DMS53 (cell line): ENCODE measurements at regions not wholly inside any gene's neighbourhood (a gene's known extent, or its start where the extent isn't known, plus 50 kb on each side); places are given as distances from the start of the nearest gene placed in this dataset.
A peak's percentile ranks its signal among the peaks of the same experiment; 100 is the strongest.
"Not testable (repeated sequence)": the region's sequence is repeated elsewhere in the genome, so short reads cannot be mapped to it uniquely, and the experiment has no call there.

Source experiments
- DNase-seq: peaks from one replicate; lab custom pipeline; 2025; lab: John Stamatoyannopoulos, UW

- peak; percentile 89 for DNase-seq
Observed at GRCh38 chr2:174697255-174697654, 67.0 kb downstream of the CHRNA1 start.

- no peak for DNase-seq
Observed at GRCh38 chr2:174694920-174695319, 69.4 kb downstream of the CHRNA1 start.

GRCh38 chr2:174694196-174694878, 69.9 kb downstream of the CHRNA1 start:
- DNase-seq = no peak

GRCh38 chr2:174693344-174693743, 70.9 kb downstream of the CHRNA1 start:
- DNase-seq = no peak

- DNase-seq = no peak
Observed at GRCh38 chr2:174692256-174692919, 71.9 kb downstream of the CHRNA1 start.

- DNase-seq = no peak
Observed at GRCh38 chr2:174691201-174691779, 73.0 kb downstream of the CHRNA1 start.

- no peak for DNase-seq
Observed at GRCh38 chr2:174690026-174690425, 74.2 kb downstream of the CHRNA1 start.

- DNase-seq = peak; percentile 63
Observed at GRCh38 chr2:174688079-174688478, 76.2 kb downstream of the CHRNA1 start.

GRCh38 chr2:174686430-174686829, 77.8 kb downstream of the CHRNA1 start:
- no peak for DNase-seq

GRCh38 chr2:174683392-174683759, 80.9 kb downstream of the CHRNA1 start:
- peak; percentile 56 for DNase-seq

- peak; percentile 83 for DNase-seq
Observed at GRCh38 chr2:174682578-174683391, 81.5 kb downstream of the CHRNA1 start.

- peak; percentile 74 for DNase-seq
Observed at GRCh38 chr2:174682007-174682577, 82.2 kb downstream of the CHRNA1 start.

- peak; percentile 63 for DNase-seq
Observed at GRCh38 chr2:174681099-174682006, 82.9 kb downstream of the CHRNA1 start.

- no peak for DNase-seq
Observed at GRCh38 chr2:174680221-174680620, 82.6 kb upstream of the WIPF1 start.

GRCh38 chr2:174678395-174678794, 80.8 kb upstream of the WIPF1 start:
- no peak for DNase-seq

GRCh38 chr2:174675615-174676014, 78.0 kb upstream of the WIPF1 start:
- no peak for DNase-seq

GRCh38 chr2:174673876-174674275, 76.3 kb upstream of the WIPF1 start:
- no peak for DNase-seq

GRCh38 chr2:174673440-174673839, 75.8 kb upstream of the WIPF1 start:
- DNase-seq = no peak

GRCh38 chr2:174671532-174671931, 73.9 kb upstream of the WIPF1 start:
- not testable (repeated sequence) for DNase-seq

GRCh38 chr2:174670446-174670845, 72.8 kb upstream of the WIPF1 start:
- no peak for DNase-seq

- no peak for DNase-seq
Observed at GRCh38 chr2:174669336-174669735, 71.7 kb upstream of the WIPF1 start.
